Astrocyte (in vitro differentiated cells and primary cell): ENCODE measurements at regions not wholly inside any gene's neighbourhood (a gene's known extent, or its start where the extent isn't known, plus 50 kb on each side); places are given as distances from the start of the nearest gene placed in this dataset.

Experiments used
- EZH2 ChIP-seq: IDR thresholded peaks from 2 replicates; pipeline ENCODE4 v1.6.1; 2012; ENCODE audit warnings: mild to moderate bottlenecking, low read length, inconsistent platforms; ENCODE audit not compliant: insufficient read depth
- TF ChIP-seq, protein P1 (sequence below): IDR thresholded peaks from 2 replicates; pipeline ENCODE4 v1.5.1; 2011; ENCODE audit warnings: low read depth, mild to moderate bottlenecking, inconsistent platforms, low read length, moderate library complexity; ENCODE audit not compliant: insufficient read depth

- TF ChIP-seq, protein P1, sequence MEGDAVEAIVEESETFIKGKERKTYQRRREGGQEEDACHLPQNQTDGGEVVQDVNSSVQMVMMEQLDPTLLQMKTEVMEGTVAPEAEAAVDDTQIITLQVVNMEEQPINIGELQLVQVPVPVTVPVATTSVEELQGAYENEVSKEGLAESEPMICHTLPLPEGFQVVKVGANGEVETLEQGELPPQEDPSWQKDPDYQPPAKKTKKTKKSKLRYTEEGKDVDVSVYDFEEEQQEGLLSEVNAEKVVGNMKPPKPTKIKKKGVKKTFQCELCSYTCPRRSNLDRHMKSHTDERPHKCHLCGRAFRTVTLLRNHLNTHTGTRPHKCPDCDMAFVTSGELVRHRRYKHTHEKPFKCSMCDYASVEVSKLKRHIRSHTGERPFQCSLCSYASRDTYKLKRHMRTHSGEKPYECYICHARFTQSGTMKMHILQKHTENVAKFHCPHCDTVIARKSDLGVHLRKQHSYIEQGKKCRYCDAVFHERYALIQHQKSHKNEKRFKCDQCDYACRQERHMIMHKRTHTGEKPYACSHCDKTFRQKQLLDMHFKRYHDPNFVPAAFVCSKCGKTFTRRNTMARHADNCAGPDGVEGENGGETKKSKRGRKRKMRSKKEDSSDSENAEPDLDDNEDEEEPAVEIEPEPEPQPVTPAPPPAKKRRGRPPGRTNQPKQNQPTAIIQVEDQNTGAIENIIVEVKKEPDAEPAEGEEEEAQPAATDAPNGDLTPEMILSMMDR: no peak
- TF ChIP-seq EZH2: no peak
Measured at GRCh38 chr16:13554005-13554404, 365.9 kb upstream of the ERCC4 start.
